ENCODE measurements at regions not wholly inside any gene's neighbourhood (a gene's known extent, or its start where the extent isn't known, plus 50 kb on each side); places are given as distances from the start of the nearest gene placed in this dataset.
A peak's percentile ranks its signal among the peaks of the same experiment; 100 is the strongest.

- H3K4me3 Mint-ChIP-seq, result no peak overlapping the region
Measured at GRCh38 chr1:228921481-228921880, 186.2 kb downstream of the RHOU start.

GRCh38 chr1:228922722-228923376 is 187.6 kb downstream of the RHOU start:
- no peak overlapping the region for H3K4me3 Mint-ChIP-seq
- H3K9me3 Mint-ChIP-seq, result no peaks in the 10 kb centered on the region
- peaks cover 29% of the 10 kb centered on the region for H3K4me1 Mint-ChIP-seq
- H3K27ac Mint-ChIP-seq, result no peak overlapping the region
- DNase-seq (ENCODE audit: low spot score in 2 of 2) (no peak), ATAC-seq (no peak)
- no peaks in the 10 kb centered on the region for H3K36me3 Mint-ChIP-seq

More at GRCh38 chr1:228921481-228921880, 186.2 kb downstream of the RHOU start:
- Mint-ChIP-seq H3K9me3 (no peaks in the 10 kb centered on the region), H3K36me3 (no peaks in the 10 kb centered on the region), H3K27ac (no peak overlapping the region), H3K4me1 (peaks cover 24% of the 10 kb centered on the region)
- ATAC-seq (no peak), DNase-seq (ENCODE audit: low spot score in 2 of 2) (no peak)

GRCh38 chr1:228923973-228924686 is 188.9 kb downstream of the RHOU start:
- no peaks in the 10 kb centered on the region for H3K36me3 Mint-ChIP-seq

DNA sequence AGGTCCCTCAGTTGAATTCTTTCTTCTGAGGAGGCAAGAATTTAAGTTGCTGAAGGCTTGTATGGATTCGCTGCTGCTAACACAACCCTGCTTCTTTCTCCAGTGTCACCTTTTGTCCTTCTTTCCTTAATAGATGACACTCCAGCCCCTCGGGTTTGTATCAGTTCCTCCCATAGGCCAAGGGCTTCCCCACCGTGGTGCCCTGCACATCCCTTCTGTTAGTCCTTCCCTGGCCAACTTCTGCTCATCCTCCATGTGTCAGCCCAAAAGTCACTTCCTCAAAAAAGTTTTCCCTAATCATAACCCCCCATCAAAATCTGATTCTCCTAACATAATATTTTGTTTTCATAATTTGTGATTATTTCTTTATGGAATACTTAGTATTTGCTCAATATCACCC is 190.4 kb downstream of the RHOU start:
- no peaks in the 10 kb centered on the region for H3K36me3 Mint-ChIP-seq
- H3K4me3 Mint-ChIP-seq, result no peak overlapping the region
- DNase-seq (ENCODE audit: low spot score in 2 of 2), result no peak
- H3K27ac Mint-ChIP-seq, result no peak overlapping the region
- peaks cover 26% of the 10 kb centered on the region for H3K4me1 Mint-ChIP-seq
- no peak for ATAC-seq
- peaks cover 3% of the 10 kb centered on the region for H3K9me3 Mint-ChIP-seq

More at GRCh38 chr1:228923973-228924686, 188.9 kb downstream of the RHOU start:
- H3K27ac Mint-ChIP-seq, result no peak overlapping the region
- no peaks in the 10 kb centered on the region for H3K9me3 Mint-ChIP-seq
- no peak for ATAC-seq
- peaks cover 36% of the 10 kb centered on the region for H3K4me1 Mint-ChIP-seq
- no peak overlapping the region for H3K4me3 Mint-ChIP-seq
- DNase-seq (ENCODE audit: low spot score in 2 of 2), result no peak

GRCh38 chr1:228927421-228927820 is 192.1 kb downstream of the RHOU start:
- H3K4me3 Mint-ChIP-seq, result no peak overlapping the region
- H3K9me3 Mint-ChIP-seq, result peaks cover 3% of the 10 kb centered on the region
- no peaks in the 10 kb centered on the region for H3K36me3 Mint-ChIP-seq
- H3K27ac Mint-ChIP-seq, result no peak overlapping the region
- H3K4me1 Mint-ChIP-seq, result peaks cover 16% of the 10 kb centered on the region
- no peak for ATAC-seq
- no peak for DNase-seq (ENCODE audit: low spot score in 2 of 2)

DNA sequence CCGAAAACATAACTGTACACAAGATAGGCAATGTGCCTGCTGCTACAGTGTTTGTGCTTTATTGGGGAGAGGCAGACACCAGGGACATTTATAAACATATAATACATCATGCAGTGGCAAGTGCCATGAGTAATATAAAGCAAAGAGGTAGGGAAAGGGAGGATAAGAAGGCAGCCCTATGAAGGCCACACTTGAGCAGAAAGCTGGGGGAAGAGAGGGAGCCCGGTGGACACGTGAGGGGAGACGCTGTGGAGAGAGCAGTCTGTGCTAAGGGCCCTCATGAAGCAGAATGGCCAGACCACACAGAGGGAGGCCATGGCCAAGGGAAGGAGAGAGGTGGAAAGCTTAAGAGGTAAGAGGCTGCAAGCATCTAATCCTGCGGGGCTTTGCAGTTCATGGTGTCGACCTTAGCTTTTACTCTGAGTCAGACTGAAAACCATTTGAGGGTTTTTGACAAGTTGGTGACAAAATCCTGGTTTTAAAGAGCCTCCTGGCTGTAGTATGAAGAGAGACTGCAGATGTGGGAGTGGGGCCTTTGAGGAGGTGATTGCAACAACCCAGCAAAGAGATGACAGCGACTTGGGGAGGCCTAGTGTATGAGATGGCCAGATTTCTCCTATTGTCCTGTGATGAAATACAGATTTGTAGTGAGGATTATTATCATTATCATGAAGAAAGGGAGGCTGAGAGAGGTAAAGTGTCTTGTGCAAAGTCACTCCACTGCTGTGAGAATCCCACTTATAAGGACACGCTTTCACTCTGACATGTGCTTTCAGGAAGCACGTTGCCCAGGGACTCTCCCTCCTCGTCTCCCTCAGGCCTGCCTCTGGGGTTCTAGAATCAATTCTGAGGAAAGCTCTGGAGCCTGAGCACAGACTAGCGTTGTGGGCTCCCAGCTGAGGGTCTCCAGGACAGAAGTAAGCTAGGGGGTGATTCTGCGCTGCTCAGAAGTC is 192.9 kb downstream of the RHOU start:
- Mint-ChIP-seq H3K4me1 (peaks cover 16% of the 10 kb centered on the region), H3K27ac (no peak overlapping the region), H3K9me3 (peaks cover 3% of the 10 kb centered on the region), H3K36me3 (no peaks in the 10 kb centered on the region), H3K4me3 (no peak overlapping the region)
- DNase-seq (ENCODE audit: low spot score in 2 of 2), result peak in 1 of 2 donors; percentile 63
- ATAC-seq, result peak; percentile 93

- H3K9me3 Mint-ChIP-seq, result peaks cover 3% of the 10 kb centered on the region
- ATAC-seq (no peak), DNase-seq (ENCODE audit: low spot score in 2 of 2) (no peak)
- no peak overlapping the region for H3K27ac Mint-ChIP-seq
- no peaks in the 10 kb centered on the region for H3K36me3 Mint-ChIP-seq
- peaks cover 16% of the 10 kb centered on the region for H3K4me1 Mint-ChIP-seq
- H3K4me3 Mint-ChIP-seq, result no peak overlapping the region
Measured at GRCh38 chr1:228929476-228930027, 194.3 kb downstream of the RHOU start.

GRCh38 chr1:228930479-228930957 is 195.2 kb downstream of the RHOU start:
- DNase-seq (ENCODE audit: low spot score in 2 of 2) (no peak), ATAC-seq (no peak)
- Mint-ChIP-seq H3K4me1 (peaks cover 16% of the 10 kb centered on the region), H3K4me3 (no peak overlapping the region), H3K36me3 (no peaks in the 10 kb centered on the region), H3K27ac (no peak overlapping the region), H3K9me3 (peaks cover 3% of the 10 kb centered on the region)

GRCh38 chr1:228933753-228934152 is 198.5 kb downstream of the RHOU start:
- no peak for ATAC-seq
- H3K27ac Mint-ChIP-seq, result no peak overlapping the region
- H3K4me1 Mint-ChIP-seq, result peaks cover 26% of the 10 kb centered on the region
- peaks cover 3% of the 10 kb centered on the region for H3K9me3 Mint-ChIP-seq
- DNase-seq (ENCODE audit: low spot score in 2 of 2), result no peak
- H3K36me3 Mint-ChIP-seq, result no peaks in the 10 kb centered on the region
- H3K4me3 Mint-ChIP-seq, result no peak overlapping the region

DNA sequence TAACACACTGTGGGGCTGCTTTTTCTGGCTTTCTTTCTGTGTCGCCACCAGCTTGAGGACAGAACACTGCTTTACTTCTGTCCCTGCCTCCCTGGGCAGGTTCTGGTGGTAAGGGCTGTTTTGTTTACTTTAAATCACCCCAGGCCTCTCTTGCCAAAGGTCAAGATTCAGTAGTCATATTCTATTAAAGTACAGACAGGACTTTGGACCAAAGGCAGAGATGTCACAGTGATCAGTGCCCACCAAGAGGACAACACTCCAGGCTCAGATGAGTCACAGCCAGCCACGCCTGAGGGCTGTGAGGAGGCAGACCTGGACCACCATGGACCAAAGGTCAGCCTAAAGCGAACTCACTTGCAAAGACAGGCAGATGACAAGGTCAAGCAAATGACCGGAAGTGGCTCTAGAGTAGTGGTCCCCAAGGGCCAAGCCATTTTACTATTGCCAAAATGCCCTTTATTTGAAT is 200.0 kb downstream of the RHOU start:
- DNase-seq (ENCODE audit: low spot score in 2 of 2) (no peak), ATAC-seq (no peak)

GRCh38 chr1:228935855-228936727 is 200.8 kb downstream of the RHOU start:
- no peak for DNase-seq (ENCODE audit: low spot score in 2 of 2)
- ATAC-seq, result no peak
- no peak overlapping the region for H3K27ac Mint-ChIP-seq
- H3K4me3 Mint-ChIP-seq, result no peak overlapping the region
- peaks cover 30% of the 10 kb centered on the region for H3K4me1 Mint-ChIP-seq
- no peaks in the 10 kb centered on the region for H3K9me3 Mint-ChIP-seq
- no peaks in the 10 kb centered on the region for H3K36me3 Mint-ChIP-seq

More for the DNA sequence above, 200.0 kb downstream of the RHOU start:
- H3K27ac Mint-ChIP-seq, result no peak overlapping the region
- H3K9me3 Mint-ChIP-seq, result no peaks in the 10 kb centered on the region
- peaks cover 30% of the 10 kb centered on the region for H3K4me1 Mint-ChIP-seq
- H3K36me3 Mint-ChIP-seq, result no peaks in the 10 kb centered on the region
- no peak overlapping the region for H3K4me3 Mint-ChIP-seq

GRCh38 chr1:228936881-228937280 is 201.6 kb downstream of the RHOU start:
- no peaks in the 10 kb centered on the region for H3K9me3 Mint-ChIP-seq
- ATAC-seq (no peak), DNase-seq (ENCODE audit: low spot score in 2 of 2) (no peak)
- H3K27ac Mint-ChIP-seq, result no peak overlapping the region
- peaks cover 30% of the 10 kb centered on the region for H3K4me1 Mint-ChIP-seq
- H3K36me3 Mint-ChIP-seq, result no peaks in the 10 kb centered on the region
- no peak overlapping the region for H3K4me3 Mint-ChIP-seq

- no peak overlapping the region for H3K4me3 Mint-ChIP-seq
- DNase-seq (ENCODE audit: low spot score in 2 of 2), result no peak
- H3K4me1 Mint-ChIP-seq, result peaks cover 30% of the 10 kb centered on the region
- no peaks in the 10 kb centered on the region for H3K9me3 Mint-ChIP-seq
- no peak overlapping the region for H3K27ac Mint-ChIP-seq
- ATAC-seq, result no peak
- H3K36me3 Mint-ChIP-seq, result no peaks in the 10 kb centered on the region
Measured at GRCh38 chr1:228937351-228937750, 202.1 kb downstream of the RHOU start.

DNA sequence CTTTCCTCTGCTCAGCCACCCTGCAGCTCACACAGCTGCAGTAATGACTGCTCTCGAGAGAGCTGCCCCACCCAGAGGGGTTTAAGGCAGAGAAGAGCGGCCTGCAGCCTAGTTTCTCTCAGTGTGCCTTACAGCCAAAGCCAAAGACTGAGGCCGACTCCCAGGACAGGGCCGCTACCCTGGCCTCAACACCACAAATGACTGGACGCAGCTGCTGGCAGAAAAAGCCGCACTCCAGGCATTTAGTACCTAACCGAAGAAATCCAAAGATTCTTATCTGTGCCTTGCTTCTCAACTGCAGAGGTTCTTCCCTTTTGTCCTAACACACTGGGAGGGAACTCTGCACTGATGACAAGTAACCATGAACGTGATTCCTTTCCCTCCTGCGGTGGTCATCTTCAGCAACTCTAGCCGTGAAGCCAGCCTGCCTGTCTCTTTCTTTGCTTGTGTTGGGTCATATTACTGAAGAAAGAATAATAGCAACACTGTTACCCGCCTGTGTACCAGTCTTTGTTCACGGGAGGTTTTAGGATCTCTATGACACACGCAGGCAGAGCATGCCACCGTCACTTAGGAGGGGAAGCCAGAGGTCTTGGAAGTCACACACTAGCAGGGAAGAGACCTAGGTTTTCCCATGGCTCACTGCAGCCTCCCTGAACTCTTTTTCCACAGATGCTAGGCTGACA is 202.7 kb downstream of the RHOU start:
- Mint-ChIP-seq H3K4me1 (peaks cover 30% of the 10 kb centered on the region), H3K9me3 (no peaks in the 10 kb centered on the region), H3K4me3 (peak overlapping the region; percentile 22), H3K36me3 (no peaks in the 10 kb centered on the region), H3K27ac (peak overlapping the region; percentile 58)
- ATAC-seq, result peak; percentile 6
- DNase-seq (ENCODE audit: low spot score in 2 of 2), result no peak

Measured in stimulated activated effector memory CD8-positive, alpha-beta T cell treated with anti-CD3 and anti-CD28 coated beads, Interleukin-12 subunit alpha, Interleukin-12 subunit beta, amount 100 ng/mL, for 72 hours (primary cell).